Left lung (tissue), 4 donors: ENCODE measurements at regions not wholly inside any gene's neighbourhood (a gene's known extent, or its start where the extent isn't known, plus 50 kb on each side); places are given as distances from the start of the nearest gene placed in this dataset.

ENCODE experiments used
- ATAC-seq: fragments of 200-7000 bp; cut with Tn5 transposase; one replicate; pipeline ENCODE4 v1.9.1; 2020; ENCODE audit warnings: moderate library complexity
- DNase-seq, 4 donors: peaks; one replicate each; pipeline ENCODE4 v3.0.0-alpha.2; 2013 to 2020
- H3K27ac ChIP-seq, 2 donors: fragments of 200-600 bp; sonication (generic) in 1 of 2; one replicate each; pipeline versions ENCODE4 v1.5.0 to v1.8.0; 2020 to 2021
- H3K27me3 ChIP-seq, 2 donors: fragments of 200-600 bp; sonication (generic) in 1 of 2; one replicate each; pipeline versions ENCODE4 v1.5.0 to v1.8.0; 2020 to 2021
- H3K36me3 ChIP-seq, 2 donors: fragments of 200-600 bp; sonication (generic) in 1 of 2; one replicate each; pipeline versions ENCODE4 v1.5.0 to v1.8.0; 2020 to 2021
- H3K4me1 ChIP-seq, 2 donors: fragments of 200-600 bp; one replicate each; pipeline ENCODE4 v1.8.0; 2021
- H3K4me3 ChIP-seq, 2 donors: fragments of 200-600 bp; sonication (generic) in 1 of 2; one replicate each; pipeline versions ENCODE4 v1.5.0 to v1.8.0; 2020 to 2021; ENCODE audit warnings: mild to moderate bottlenecking in 1 of 2
- H3K9me3 ChIP-seq, 2 donors: fragments of 200-600 bp; sonication (generic) in 1 of 2; one replicate each; pipeline versions ENCODE4 v1.5.0 to v1.8.0; 2020 to 2021
- CTCF ChIP-seq, 2 donors: fragments of 200-600 bp; sonication (generic) in 1 of 2; IDR thresholded peaks; one replicate each; pipeline versions ENCODE4 v1.5.0 to v1.8.0; 2021; ENCODE audit warnings: antibody characterized with exemption in 2 of 2
- intact Hi-C, 2 donors: fragments of 100-400 bp; cut with DNase I; formaldehyde crosslinking; loops; one replicate each; pipeline versions ENCODE4 v1.11.2 to v1.14.2; 2022
- donor health status: DM: no; HTN: yes; CAD: no.
- donor health status: DM: no; HTN: no; CAD: no.

- DNase-seq (no peak), ATAC-seq (no peak)
- intact Hi-C loops, result no loop called here
- H3K27me3 ChIP-seq, result no peaks in the 10 kb centered on the region
- no peaks in the 10 kb centered on the region for H3K4me1 ChIP-seq
- H3K4me3 ChIP-seq, result no peak overlapping the region
- H3K9me3 ChIP-seq, result no peaks in the 10 kb centered on the region
- no peak for TF ChIP-seq CTCF (IDR thresholded peaks at IDR 0.05)
- H3K27ac ChIP-seq, result no peak overlapping the region
- no peaks in the 10 kb centered on the region for H3K36me3 ChIP-seq
Measured at GRCh38 chr16:47858333-47858982, 297.3 kb downstream of the ABCC12 start.

- DNase-seq, result no peak
- Histone ChIP-seq H3K27me3 (no peaks in the 10 kb centered on the region), H3K4me1 (no peaks in the 10 kb centered on the region), H3K27ac (no peak overlapping the region), H3K4me3 (no peak overlapping the region), H3K9me3 (no peaks in the 10 kb centered on the region), H3K36me3 (no peaks in the 10 kb centered on the region)
- ATAC-seq, result no peak
- intact Hi-C loops, result no loop called here
- no peak for TF ChIP-seq CTCF (IDR thresholded peaks at IDR 0.05)
Measured at GRCh38 chr16:47855431-47855830, 300.4 kb downstream of the ABCC12 start.

GRCh38 chr16:47854737-47855136 is 301.1 kb downstream of the ABCC12 start:
- H3K4me3 ChIP-seq, result no peak overlapping the region
- H3K27ac ChIP-seq, result no peak overlapping the region
- H3K4me1 ChIP-seq, result no peaks in the 10 kb centered on the region
- ATAC-seq (no peak), DNase-seq (no peak)
- H3K27me3 ChIP-seq, result no peaks in the 10 kb centered on the region
- no peak for TF ChIP-seq CTCF (IDR thresholded peaks at IDR 0.05)
- intact Hi-C loops, result no loop called here
- no peaks in the 10 kb centered on the region for H3K36me3 ChIP-seq
- no peaks in the 10 kb centered on the region for H3K9me3 ChIP-seq

GRCh38 chr16:47852991-47853390 is 302.8 kb downstream of the ABCC12 start:
- no peak for ATAC-seq
- no peaks in the 10 kb centered on the region for H3K36me3 ChIP-seq
- no peak for TF ChIP-seq CTCF (IDR thresholded peaks at IDR 0.05)
- H3K4me1 ChIP-seq, result no peaks in the 10 kb centered on the region
- intact Hi-C loops, result no loop called here
- H3K27me3 ChIP-seq, result no peaks in the 10 kb centered on the region
- H3K27ac ChIP-seq, result no peak overlapping the region
- no peak overlapping the region for H3K4me3 ChIP-seq
- no peaks in the 10 kb centered on the region for H3K9me3 ChIP-seq
- DNase-seq, result no peak

GRCh38 chr16:47851146-47851545 is 304.6 kb downstream of the ABCC12 start:
- no peaks in the 10 kb centered on the region for H3K4me1 ChIP-seq
- TF ChIP-seq CTCF (IDR thresholded peaks at IDR 0.05), result no peak
- intact Hi-C loops, result no loop called here
- H3K27ac ChIP-seq, result no peak overlapping the region
- no peaks in the 10 kb centered on the region for H3K27me3 ChIP-seq
- no peaks in the 10 kb centered on the region for H3K36me3 ChIP-seq
- no peak overlapping the region for H3K4me3 ChIP-seq
- no peak for ATAC-seq
- H3K9me3 ChIP-seq, result no peaks in the 10 kb centered on the region
- no peak for DNase-seq
